ENCODE measurements at regions not wholly inside any gene's neighbourhood (a gene's known extent, or its start where the extent isn't known, plus 50 kb on each side); places are given as distances from the start of the nearest gene placed in this dataset.

- no peak overlapping the region for H3K9ac ChIP-seq (ENCODE audit: low read length)
- no peaks in the 10 kb centered on the region for H4K20me1 ChIP-seq (ENCODE audit: insufficient read depth, low read length)
- no peaks in the 10 kb centered on the region for H3K79me2 ChIP-seq (ENCODE audit: insufficient read depth, low read length)
- no peaks in the 10 kb centered on the region for H3K9me3 ChIP-seq (ENCODE audit: low read length)
- H3K27ac ChIP-seq (ENCODE audit: low read depth, low read length, poor library complexity, severe bottlenecking) = no peak overlapping the region
- H3F3A ChIP-seq (ENCODE audit: insufficient read depth, low read length) = no peaks in the 10 kb centered on the region
- H3K27me3 ChIP-seq (ENCODE audit: insufficient read depth, low read length) = no peaks in the 10 kb centered on the region
- no peaks in the 10 kb centered on the region for H3K9me2 ChIP-seq (ENCODE audit: low read depth, low read length)
- TF ChIP-seq EZH2 (IDR thresholded peaks at IDR 0.05; ENCODE audit: borderline replicate concordance, low read length) = no peak
- TF ChIP-seq CTCF (IDR thresholded peaks at IDR 0.05; ENCODE audit: low read length) = no peak
- no peak overlapping the region for H2AFZ ChIP-seq (ENCODE audit: low read length)
- H3K4me3 ChIP-seq (ENCODE audit: low read depth, low read length, poor library complexity, severe bottlenecking) = no peak overlapping the region
- H3K4me1 ChIP-seq (ENCODE audit: insufficient read depth, low read length, severe bottlenecking) = no peaks in the 10 kb centered on the region
- no peak overlapping the region for H3K4me2 ChIP-seq (ENCODE audit: low read length)
- no peaks in the 10 kb centered on the region for H3K36me3 ChIP-seq (ENCODE audit: insufficient read depth, low read length)
Measured at GRCh38 chr6:12415980-12416598, 125.9 kb downstream of the EDN1 start.

GRCh38 chr6:12417191-12417590 lies 127.0 kb downstream of the EDN1 start:
- no peak for TF ChIP-seq CTCF (IDR thresholded peaks at IDR 0.05; ENCODE audit: low read length)
- no peak for TF ChIP-seq EZH2 (IDR thresholded peaks at IDR 0.05; ENCODE audit: borderline replicate concordance, low read length)
- H2AFZ ChIP-seq (ENCODE audit: low read length) = no peak overlapping the region
- H3K4me1 ChIP-seq (ENCODE audit: insufficient read depth, low read length, severe bottlenecking) = no peaks in the 10 kb centered on the region

GRCh38 chr6:12418946-12419345 lies 128.8 kb downstream of the EDN1 start:
- no peak overlapping the region for H3K4me2 ChIP-seq (ENCODE audit: low read length)

More at GRCh38 chr6:12417191-12417590, 127.0 kb downstream of the EDN1 start:
- Histone ChIP-seq H3K27ac (ENCODE audit: low read depth, low read length, poor library complexity, severe bottlenecking) (no peak overlapping the region), H3K36me3 (ENCODE audit: insufficient read depth, low read length) (no peaks in the 10 kb centered on the region), H3K4me2 (ENCODE audit: low read length) (no peak overlapping the region), H3K79me2 (ENCODE audit: insufficient read depth, low read length) (no peaks in the 10 kb centered on the region), H3F3A (ENCODE audit: insufficient read depth, low read length) (no peaks in the 10 kb centered on the region), H3K9me2 (ENCODE audit: low read depth, low read length) (no peaks in the 10 kb centered on the region), H3K4me3 (ENCODE audit: low read depth, low read length, poor library complexity, severe bottlenecking) (no peak overlapping the region), H3K9ac (ENCODE audit: low read length) (no peak overlapping the region), H3K27me3 (ENCODE audit: insufficient read depth, low read length) (no peaks in the 10 kb centered on the region), H3K9me3 (ENCODE audit: low read length) (no peaks in the 10 kb centered on the region), H4K20me1 (ENCODE audit: insufficient read depth, low read length) (no peaks in the 10 kb centered on the region)

More at GRCh38 chr6:12418946-12419345, 128.8 kb downstream of the EDN1 start:
- Histone ChIP-seq H3K4me1 (ENCODE audit: insufficient read depth, low read length, severe bottlenecking) (no peaks in the 10 kb centered on the region), H2AFZ (ENCODE audit: low read length) (no peak overlapping the region), H3K36me3 (ENCODE audit: insufficient read depth, low read length) (no peaks in the 10 kb centered on the region), H3K79me2 (ENCODE audit: insufficient read depth, low read length) (no peaks in the 10 kb centered on the region), H3K9me3 (ENCODE audit: low read length) (no peaks in the 10 kb centered on the region), H3K27ac (ENCODE audit: low read depth, low read length, poor library complexity, severe bottlenecking) (no peak overlapping the region), H3F3A (ENCODE audit: insufficient read depth, low read length) (no peaks in the 10 kb centered on the region), H3K4me3 (ENCODE audit: low read depth, low read length, poor library complexity, severe bottlenecking) (no peak overlapping the region), H3K9ac (ENCODE audit: low read length) (no peak overlapping the region), H3K27me3 (ENCODE audit: insufficient read depth, low read length) (no peaks in the 10 kb centered on the region), H3K9me2 (ENCODE audit: low read depth, low read length) (no peaks in the 10 kb centered on the region), H4K20me1 (ENCODE audit: insufficient read depth, low read length) (no peaks in the 10 kb centered on the region)
- TF ChIP-seq CTCF (IDR thresholded peaks at IDR 0.05; ENCODE audit: low read length) = no peak
- no peak for TF ChIP-seq EZH2 (IDR thresholded peaks at IDR 0.05; ENCODE audit: borderline replicate concordance, low read length)
